Nephron (organoid): ENCODE measurements at regions not wholly inside any gene's neighbourhood (a gene's known extent, or its start where the extent isn't known, plus 50 kb on each side); places are given as distances from the start of the nearest gene placed in this dataset.

Source experiments
- H3K27ac Mint-ChIP-seq, 3 experiments: 2 replicates each; pipeline ENCODE4 v1.8.0; 2020; ENCODE audit warnings: mixed read lengths in 3 of 3, mild to moderate bottlenecking in 2 of 3, moderate library complexity in 1 of 3
- H3K27me3 Mint-ChIP-seq: 2 replicates; pipeline ENCODE4 v1.8.0; 2021; ENCODE audit warnings: low read depth, mild to moderate bottlenecking, moderate library complexity, mixed read lengths
- H3K36me3 Mint-ChIP-seq: 2 replicates; pipeline ENCODE4 v1.8.0; 2020; ENCODE audit warnings: low read depth, mixed read lengths
- H3K4me1 Mint-ChIP-seq: 2 replicates; pipeline ENCODE4 v1.8.0; 2020; ENCODE audit warnings: mixed read lengths
- H3K4me3 Mint-ChIP-seq, 3 experiments: 2 replicates each; pipeline ENCODE4 v1.8.0; 2020; ENCODE audit warnings: mild to moderate bottlenecking in 3 of 3, mixed read lengths in 3 of 3, moderate library complexity in 2 of 3
- H3K9me3 Mint-ChIP-seq: 2 replicates; pipeline ENCODE4 v1.8.0; 2020; ENCODE audit warnings: mixed read lengths
- TF ChIP-seq, protein P1 (sequence below), 3 experiments: fragments of 200-600 bp; sonication (generic); IDR thresholded peaks; one replicate each; pipeline ENCODE4 v1.5.0; 2021; ENCODE audit warnings: antibody characterized with exemption in 3 of 3; ENCODE audit not compliant: unreplicated experiment in 3 of 3

- Mint-ChIP-seq H3K27me3 (peaks cover 6% of the 10 kb centered on the region), H3K4me3 (no peak overlapping the region), H3K36me3 (no peaks in the 10 kb centered on the region), H3K9me3 (peaks cover 14% of the 10 kb centered on the region), H3K4me1 (no peaks in the 10 kb centered on the region), H3K27ac (no peak overlapping the region)
- TF ChIP-seq, protein P1, sequence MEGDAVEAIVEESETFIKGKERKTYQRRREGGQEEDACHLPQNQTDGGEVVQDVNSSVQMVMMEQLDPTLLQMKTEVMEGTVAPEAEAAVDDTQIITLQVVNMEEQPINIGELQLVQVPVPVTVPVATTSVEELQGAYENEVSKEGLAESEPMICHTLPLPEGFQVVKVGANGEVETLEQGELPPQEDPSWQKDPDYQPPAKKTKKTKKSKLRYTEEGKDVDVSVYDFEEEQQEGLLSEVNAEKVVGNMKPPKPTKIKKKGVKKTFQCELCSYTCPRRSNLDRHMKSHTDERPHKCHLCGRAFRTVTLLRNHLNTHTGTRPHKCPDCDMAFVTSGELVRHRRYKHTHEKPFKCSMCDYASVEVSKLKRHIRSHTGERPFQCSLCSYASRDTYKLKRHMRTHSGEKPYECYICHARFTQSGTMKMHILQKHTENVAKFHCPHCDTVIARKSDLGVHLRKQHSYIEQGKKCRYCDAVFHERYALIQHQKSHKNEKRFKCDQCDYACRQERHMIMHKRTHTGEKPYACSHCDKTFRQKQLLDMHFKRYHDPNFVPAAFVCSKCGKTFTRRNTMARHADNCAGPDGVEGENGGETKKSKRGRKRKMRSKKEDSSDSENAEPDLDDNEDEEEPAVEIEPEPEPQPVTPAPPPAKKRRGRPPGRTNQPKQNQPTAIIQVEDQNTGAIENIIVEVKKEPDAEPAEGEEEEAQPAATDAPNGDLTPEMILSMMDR (IDR thresholded peaks at IDR 0.05; ENCODE audit: unreplicated experiment in 3 of 3) = no peak
Observed at GRCh38 chr5:4043135-4043534, 447.5 kb downstream of the IRX1 start.

DNA sequence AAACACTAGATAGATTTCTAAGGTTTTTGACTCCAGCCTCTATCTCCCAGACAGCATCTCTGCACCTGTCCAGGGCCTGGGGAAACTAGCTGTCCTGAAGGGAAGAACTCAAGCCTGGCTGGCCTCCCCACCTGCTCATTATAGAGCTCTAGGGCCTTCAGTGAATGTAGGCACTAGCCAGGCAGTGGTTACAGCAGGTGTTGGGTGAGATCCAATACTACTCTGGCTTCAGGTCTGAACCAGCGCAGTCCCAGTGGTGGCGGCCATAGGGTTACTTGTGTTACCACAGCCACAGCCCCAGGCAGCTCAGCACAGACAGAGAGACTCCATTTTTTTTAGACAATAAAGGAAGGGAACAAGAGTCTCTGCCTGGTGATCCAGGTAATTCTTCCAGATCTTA is 449.2 kb downstream of the IRX1 start:
- Mint-ChIP-seq H3K27me3 (peaks cover 5% of the 10 kb centered on the region), H3K4me1 (no peaks in the 10 kb centered on the region), H3K4me3 (no peak overlapping the region), H3K27ac (no peak overlapping the region), H3K9me3 (peaks cover 11% of the 10 kb centered on the region), H3K36me3 (no peaks in the 10 kb centered on the region)
- TF ChIP-seq, protein P1 (IDR thresholded peaks at IDR 0.05; ENCODE audit: unreplicated experiment in 3 of 3) = no peak

- Mint-ChIP-seq H3K9me3 (peaks cover 7% of the 10 kb centered on the region), H3K36me3 (no peaks in the 10 kb centered on the region), H3K4me3 (no peak overlapping the region), H3K27ac (no peak overlapping the region), H3K4me1 (no peaks in the 10 kb centered on the region), H3K27me3 (peaks cover 4% of the 10 kb centered on the region)
- TF ChIP-seq, protein P1 (IDR thresholded peaks at IDR 0.05; ENCODE audit: unreplicated experiment in 3 of 3) = no peak
Observed at GRCh38 chr5:4048398-4048797, 452.8 kb downstream of the IRX1 start.

DNA sequence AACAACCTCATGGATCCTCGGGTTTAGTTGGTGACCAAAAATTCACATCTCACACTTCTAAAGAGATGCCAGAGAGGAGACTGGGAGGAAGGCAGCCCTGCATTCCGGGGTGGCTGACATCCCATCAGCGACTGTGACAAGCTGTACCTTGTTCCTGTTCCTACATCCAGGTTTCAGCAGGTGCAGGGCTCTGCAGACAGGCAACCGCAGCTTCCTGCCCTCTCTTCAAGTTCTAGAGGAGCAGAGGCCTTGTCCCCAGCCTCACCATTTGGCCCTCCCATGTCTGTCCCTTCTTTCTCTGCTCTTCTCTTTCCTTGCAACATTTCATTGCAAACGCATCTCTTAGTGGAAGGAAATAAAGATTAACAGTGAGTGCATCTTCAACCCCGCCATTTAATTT is 454.6 kb downstream of the IRX1 start:
- TF ChIP-seq, protein P1 (IDR thresholded peaks at IDR 0.05; ENCODE audit: unreplicated experiment in 3 of 3) = no peak
- H3K4me3 Mint-ChIP-seq = no peak overlapping the region
- no peaks in the 10 kb centered on the region for H3K36me3 Mint-ChIP-seq
- H3K9me3 Mint-ChIP-seq = peaks cover 7% of the 10 kb centered on the region
- H3K4me1 Mint-ChIP-seq = no peaks in the 10 kb centered on the region
- no peak overlapping the region for H3K27ac Mint-ChIP-seq
- peaks cover 8% of the 10 kb centered on the region for H3K27me3 Mint-ChIP-seq

- TF ChIP-seq, protein P1 (IDR thresholded peaks at IDR 0.05; ENCODE audit: unreplicated experiment in 3 of 3) = no peak
- Mint-ChIP-seq H3K4me3 (no peak overlapping the region), H3K9me3 (peaks cover 10% of the 10 kb centered on the region), H3K27ac (no peak overlapping the region), H3K36me3 (no peaks in the 10 kb centered on the region), H3K4me1 (no peaks in the 10 kb centered on the region), H3K27me3 (peaks cover 8% of the 10 kb centered on the region)
Observed at GRCh38 chr5:4053136-4053535, 457.5 kb downstream of the IRX1 start.

DNA sequence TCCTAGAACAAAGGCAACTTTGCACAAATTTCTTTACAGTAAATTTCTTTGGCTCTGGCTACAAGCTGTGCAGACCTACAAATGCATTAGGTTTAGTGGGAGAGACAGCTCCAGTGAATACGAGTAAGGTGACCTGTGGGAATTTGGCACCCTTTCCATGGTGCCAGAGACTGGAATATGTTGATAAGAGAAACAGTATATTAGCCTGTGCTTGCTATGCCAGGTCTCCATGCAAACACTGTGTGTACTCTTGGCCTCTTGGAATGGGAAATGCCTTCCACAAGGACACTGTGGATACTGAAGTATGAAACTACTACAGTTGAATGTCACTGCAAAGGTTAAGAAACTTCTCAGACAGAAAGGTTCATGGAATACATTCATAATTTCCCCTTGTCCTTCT is 458.5 kb downstream of the IRX1 start:
- no peaks in the 10 kb centered on the region for H3K4me1 Mint-ChIP-seq
- H3K9me3 Mint-ChIP-seq = peaks cover 7% of the 10 kb centered on the region

More for the DNA sequence above, 458.5 kb downstream of the IRX1 start:
- TF ChIP-seq, protein P1 (IDR thresholded peaks at IDR 0.05; ENCODE audit: unreplicated experiment in 3 of 3) = no peak
- Mint-ChIP-seq H3K4me3 (no peak overlapping the region), H3K27me3 (peaks cover 4% of the 10 kb centered on the region), H3K27ac (no peak overlapping the region), H3K36me3 (no peaks in the 10 kb centered on the region)
